ENCODE measurements at regions not wholly inside any gene's neighbourhood (a gene's known extent, or its start where the extent isn't known, plus 50 kb on each side); places are given as distances from the start of the nearest gene placed in this dataset.

GRCh38 chr10:62491597-62491996 is 117.4 kb downstream of the ZNF365 start:
- TF ChIP-seq, protein P1, sequence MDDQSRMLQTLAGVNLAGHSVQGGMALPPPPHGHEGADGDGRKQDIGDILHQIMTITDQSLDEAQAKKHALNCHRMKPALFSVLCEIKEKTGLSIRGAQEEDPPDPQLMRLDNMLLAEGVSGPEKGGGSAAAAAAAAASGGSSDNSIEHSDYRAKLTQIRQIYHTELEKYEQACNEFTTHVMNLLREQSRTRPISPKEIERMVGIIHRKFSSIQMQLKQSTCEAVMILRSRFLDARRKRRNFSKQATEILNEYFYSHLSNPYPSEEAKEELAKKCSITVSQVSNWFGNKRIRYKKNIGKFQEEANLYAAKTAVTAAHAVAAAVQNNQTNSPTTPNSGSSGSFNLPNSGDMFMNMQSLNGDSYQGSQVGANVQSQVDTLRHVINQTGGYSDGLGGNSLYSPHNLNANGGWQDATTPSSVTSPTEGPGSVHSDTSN (IDR thresholded peaks at IDR 0.05) = no peak
- no peak for TF ChIP-seq SREBF2 (IDR thresholded peaks at IDR 0.05)
- no peak for TF ChIP-seq FOSL2 (IDR thresholded peaks at IDR 0.05)
- TF ChIP-seq FOSL2 (CRISPR knock-in tag; IDR thresholded peaks at IDR 0.05) = no peak
- TF ChIP-seq NR3C1 (IDR thresholded peaks at IDR 0.05) = no peak
